CD1c-positive myeloid dendritic cell (primary cell): ENCODE measurements at regions not wholly inside any gene's neighbourhood (a gene's known extent, or its start where the extent isn't known, plus 50 kb on each side); places are given as distances from the start of the nearest gene placed in this dataset.

Experiments
- DNase-seq: peaks from one replicate; pipeline ENCODE4 v3.0.0-alpha.2; 2016; ENCODE audit errors: extremely low spot score

DNA sequence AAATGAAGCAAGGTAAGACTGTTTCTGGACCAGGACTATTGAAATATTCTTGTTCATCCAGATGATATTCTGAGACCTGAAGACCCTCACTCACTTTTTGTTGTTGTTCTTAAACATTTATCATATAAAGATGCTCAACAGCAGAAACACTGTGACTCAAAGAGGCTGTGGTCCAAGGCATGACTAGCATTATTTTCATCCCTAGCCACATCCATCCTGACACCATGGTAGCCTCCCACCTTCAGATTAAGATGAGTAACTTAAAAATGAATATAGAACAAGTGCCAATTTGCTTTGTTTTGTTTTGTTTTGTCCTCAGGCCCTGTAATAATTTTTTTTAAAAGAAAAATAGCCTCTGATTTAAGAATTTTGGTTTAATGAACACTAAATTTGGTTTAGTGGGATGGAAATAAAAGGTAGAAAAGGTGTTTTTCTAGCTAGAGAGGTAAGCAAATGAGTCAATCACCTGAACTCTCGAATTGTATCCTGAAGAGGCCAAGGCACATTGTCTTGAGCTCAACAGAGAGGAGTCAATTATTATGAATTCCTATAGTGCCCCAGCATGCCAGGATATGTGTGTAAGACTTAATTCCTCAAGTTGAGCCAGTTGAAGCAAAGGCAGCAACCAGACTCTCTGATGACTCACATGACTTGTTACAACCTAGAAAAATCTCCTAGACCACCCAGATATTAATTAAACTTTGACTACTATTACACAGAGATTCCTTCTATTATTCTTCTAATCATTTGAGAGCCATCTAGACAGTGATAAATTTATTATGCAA, 380.1 kb upstream of the TUSC1 start:
- DNase-seq, result no peak

DNA sequence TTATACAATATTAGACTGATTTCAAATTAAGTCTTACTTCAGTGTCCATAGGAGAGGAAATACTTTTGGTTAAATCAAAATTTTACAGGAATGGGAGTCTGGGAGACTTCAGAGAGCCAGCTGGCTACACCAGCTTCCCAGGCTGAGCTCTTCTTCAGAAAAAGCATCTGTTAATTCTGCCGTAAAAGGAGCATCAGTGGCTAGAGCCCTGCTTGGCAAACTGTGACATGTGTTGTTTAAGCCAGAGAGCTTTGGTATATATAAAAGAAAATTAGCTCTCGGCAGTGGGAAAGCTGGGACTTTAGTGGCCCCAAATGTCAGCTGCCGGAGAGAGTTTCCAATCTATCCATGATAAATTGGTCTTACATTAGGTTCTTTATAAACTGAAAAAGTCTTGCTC, 378.8 kb upstream of the TUSC1 start:
- DNase-seq, result no peak

DNA sequence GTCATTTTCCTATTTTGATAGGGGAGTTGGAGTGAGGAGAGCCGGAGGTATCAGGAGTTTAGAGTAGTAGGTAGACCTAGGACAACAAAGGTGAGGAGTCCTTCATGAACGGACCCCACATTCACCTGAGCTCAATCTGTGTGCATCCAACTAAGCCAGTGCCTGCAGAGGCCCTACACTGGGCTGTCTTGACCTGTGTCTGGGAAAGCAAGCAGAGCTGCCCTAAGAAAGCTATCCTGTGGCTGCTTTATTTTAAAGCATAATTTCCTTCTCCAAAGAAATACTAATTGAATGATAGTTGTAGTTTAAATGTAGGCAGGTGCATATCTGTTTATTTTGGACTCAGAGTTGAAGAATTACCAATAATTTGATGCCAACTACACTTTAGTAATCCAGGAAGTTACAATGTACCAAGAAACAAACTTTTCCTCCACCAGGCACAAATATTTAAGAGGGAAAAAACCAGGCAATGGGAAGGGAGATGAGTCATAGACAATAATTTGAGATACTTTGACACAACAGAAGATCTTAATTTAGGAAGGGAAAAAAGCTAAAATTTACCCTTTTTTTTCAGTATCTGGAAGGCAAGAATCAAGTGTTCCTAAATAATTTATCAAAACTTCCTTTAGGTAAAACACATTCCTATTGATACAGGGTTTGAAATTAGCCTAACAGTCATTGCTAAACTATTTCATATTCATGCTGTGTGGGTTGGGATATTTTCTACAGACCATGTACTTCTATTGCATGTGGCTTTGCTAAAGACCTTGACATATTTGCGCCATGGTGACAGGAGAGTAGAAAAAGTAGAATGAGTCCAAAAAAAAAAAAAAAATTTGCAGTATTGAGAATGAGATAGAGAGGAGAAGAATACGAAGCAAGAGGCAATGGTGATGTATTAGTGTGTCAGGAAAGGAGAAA, 376.6 kb upstream of the TUSC1 start:
- DNase-seq, result no peak

DNA sequence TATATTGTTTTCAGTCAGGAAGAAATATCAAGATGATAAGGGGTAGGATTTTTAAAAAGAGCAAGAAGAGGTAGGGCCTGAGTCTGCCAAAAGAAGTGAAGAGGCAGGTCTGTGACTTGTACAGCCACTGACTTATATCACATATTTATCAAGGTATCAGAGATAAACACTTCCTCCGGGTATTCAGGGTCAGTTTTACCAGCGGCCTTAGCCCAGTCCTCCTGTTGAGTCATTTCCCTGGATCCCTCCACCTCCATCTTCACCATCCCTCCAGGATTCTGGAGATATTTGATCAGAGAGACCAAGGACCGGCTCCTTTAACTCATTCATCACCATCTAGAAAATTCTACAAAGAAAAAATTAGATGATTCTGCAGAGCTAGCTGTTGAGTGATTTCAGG, 375.7 kb upstream of the TUSC1 start:
- DNase-seq, result no peak

DNA sequence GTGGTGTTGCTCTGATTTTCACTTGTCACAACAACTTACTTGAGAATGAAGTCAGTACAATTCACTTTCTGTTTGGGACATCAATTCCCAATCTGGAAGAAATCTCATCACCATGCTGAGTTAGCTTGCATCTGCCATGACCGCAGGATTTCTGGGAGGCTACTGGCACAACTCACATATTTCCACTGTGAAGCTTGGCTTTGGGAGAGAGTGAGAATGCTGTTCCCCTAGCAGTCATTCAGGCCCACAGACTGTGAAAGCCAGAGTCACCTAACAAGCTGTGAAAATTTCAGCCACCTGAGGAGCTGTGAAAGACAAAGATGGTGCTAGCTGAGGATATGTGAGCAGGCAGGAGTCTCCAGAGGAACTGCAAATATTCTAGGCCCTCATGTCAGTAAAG, 365.2 kb upstream of the TUSC1 start:
- DNase-seq, result no peak

DNA sequence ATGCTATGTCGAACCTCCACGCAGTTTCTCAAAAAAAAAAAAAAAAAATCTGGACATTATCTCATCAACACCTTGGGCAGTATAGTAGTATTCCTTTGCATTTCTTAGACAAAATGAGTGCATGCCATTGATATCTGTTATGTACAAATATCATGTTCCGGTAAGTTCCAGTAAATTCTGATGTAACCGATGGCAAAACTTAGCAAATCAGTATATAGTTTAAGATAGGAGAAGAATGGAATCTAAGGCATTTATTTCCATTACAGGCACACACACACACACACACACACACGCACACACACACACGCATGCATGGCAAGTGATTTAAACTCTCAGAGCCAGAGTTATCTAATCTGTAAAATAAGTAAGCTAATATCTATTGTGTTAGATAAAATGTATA, 356.5 kb upstream of the TUSC1 start:
- no peak for DNase-seq

DNA sequence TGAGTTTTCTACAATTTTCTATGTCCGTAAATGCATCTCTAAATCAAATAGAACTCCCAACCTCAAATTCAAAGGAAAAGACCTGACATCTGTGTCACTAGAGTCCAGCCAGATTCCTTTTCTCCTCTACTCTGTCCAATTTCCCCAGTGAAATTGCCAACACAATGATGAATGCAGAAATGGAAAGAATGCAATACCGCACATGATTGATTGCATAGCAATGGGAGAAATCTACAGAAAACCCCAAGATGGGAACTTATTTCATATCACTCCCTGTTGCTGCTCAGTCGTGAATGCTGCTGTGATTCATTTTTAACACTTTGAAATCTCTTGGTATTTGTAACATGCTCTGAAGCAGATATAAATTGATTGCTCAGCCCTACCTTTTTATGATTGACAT, 355.1 kb upstream of the TUSC1 start:
- no peak for DNase-seq

DNA sequence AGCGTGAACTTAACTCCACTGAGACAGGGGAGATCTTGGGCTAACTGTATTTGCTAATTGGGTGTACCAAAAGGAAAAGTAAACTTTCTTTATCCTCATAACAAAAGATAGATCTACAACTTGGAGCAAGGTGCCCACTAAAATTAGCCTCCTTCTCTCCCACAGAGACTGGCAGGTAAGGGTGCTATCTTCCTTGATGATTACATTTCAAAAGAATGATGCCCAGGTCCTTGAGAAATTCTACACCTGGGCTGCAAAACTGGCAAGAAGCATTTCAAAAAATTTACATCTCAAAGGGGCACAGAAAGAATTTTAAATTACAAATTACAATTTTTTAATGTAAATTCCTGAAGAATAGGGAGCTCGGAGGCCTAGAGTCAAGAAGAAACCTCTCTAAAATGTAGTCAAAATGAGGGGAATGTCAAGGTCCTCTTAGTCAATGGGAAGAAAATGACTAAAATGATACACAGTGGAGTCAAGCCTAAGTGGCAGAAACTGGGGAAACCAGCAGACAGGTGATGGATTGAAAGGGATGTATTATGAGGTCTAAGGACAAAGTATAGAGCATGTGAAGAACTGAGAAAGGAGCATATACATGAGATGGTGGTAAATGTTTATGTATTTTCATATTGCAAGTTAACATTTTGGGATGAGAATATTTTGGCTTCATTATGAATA, 348.3 kb upstream of the TUSC1 start:
- no peak for DNase-seq

DNA sequence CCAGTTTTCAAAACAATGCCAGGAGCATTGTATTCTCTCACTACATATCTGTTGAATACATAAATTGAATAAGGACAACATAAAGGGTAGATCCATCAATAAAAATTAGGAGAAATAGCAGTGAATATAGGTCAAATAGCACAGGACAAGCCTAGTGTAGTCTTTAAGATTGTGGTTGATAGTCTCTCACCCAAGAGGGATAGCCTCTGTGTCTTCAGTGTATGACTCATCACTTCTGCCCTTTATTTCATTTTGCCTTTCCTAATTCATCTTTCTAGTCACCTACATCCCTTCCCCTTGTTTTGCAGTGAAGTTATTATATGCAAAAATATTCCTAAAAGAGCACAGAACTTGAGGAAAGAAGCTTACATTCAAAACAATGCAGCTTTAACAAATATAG, 335.0 kb upstream of the TUSC1 start:
- DNase-seq, result no peak

DNA sequence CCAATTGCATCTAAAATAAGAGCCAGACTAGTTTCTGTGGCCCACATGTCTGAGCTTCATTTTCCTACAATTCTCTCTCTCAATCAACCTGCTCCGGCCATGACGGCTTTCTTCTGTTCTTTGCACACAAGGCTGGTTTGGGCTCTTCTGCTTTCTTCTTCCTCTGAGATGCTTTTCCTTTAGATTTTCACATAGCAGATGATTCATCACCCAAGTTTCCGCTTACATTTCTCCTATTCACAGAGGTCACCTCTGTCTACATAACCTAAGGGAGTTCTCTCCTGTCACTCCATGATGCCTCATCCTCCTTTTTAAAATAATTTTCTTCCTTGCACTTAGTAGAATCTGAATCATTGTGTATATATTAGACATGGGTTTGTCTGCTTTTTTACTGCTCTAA, 334.6 kb upstream of the TUSC1 start:
- DNase-seq, result no peak

DNA sequence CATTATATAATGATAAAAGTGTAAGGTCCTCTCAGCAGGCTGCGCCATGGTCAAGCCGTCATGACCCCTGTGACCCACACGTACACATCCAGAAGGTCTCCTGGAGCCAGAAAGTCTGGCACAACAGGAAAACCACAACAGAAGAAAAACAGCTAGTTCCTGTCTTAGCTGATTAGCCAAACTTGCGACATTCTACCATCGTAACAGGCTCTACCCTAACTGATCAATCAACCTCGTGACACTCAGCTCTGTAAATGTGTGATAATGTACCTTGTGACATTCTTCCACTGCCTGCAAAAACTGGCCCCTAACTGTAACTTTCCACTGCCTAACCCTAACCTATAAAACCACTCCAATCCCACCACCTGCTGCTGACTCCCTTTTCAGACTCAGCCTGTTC, 316.4 kb upstream of the TUSC1 start:
- DNase-seq, result no peak

DNA sequence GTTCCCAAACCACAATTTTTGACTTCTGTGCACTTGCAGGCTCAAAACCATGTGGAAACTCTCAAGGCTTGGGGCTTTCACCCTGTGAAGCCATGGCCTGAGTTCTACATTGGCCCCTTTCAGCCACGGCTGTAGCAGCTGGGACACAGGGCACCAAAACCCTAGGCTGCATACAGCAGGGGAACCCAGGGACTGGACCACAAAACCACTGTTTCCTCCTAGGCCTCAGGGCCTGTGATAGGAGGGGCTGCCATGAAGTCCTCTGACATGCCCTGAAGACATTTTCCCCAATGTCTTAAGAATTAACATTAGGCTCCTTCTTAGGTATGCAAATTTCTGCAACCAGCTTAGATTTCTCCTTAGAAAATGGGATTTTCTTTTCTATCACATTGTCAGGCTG, 312.1 kb upstream of the TUSC1 start:
- DNase-seq, result no peak

DNA sequence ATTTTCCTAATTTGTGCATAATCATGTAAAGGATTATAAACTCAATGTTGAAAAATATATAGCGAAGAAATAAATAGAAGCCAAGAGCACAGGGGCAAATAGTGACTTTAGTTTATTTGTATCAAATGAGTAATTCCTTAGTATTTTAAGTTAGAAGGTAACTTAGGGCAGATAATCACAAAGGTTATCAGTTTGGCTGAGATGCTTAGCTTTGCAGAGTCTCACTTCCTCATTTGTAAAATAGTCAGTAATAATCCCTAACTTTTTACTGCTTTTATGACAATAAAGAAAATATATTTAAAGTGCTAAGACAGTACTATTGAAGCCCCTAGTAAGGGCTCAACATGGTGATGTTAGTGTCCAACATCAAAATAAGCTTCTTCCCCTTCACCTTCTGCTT, 297.4 kb upstream of the TUSC1 start:
- no peak for DNase-seq

DNA sequence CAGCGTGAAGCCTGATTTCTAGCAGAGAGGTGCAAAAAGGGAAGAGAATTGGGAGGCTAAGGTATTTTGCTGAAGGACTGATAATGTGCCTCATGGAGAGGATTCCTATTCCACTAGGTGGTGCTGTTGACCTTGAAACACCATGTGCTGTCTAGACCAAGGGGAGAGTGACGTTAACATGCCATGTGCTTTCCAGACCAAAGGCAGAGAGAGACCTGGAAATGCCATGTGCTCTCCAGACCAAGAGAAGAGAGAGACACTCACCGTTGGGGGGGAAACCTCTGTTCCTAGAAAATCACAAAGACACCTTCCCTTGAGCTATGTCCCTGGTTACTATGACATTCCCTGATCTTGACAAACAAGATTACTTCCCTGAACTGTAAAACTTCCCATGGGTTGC, 286.0 kb upstream of the TUSC1 start:
- DNase-seq, result no peak

DNA sequence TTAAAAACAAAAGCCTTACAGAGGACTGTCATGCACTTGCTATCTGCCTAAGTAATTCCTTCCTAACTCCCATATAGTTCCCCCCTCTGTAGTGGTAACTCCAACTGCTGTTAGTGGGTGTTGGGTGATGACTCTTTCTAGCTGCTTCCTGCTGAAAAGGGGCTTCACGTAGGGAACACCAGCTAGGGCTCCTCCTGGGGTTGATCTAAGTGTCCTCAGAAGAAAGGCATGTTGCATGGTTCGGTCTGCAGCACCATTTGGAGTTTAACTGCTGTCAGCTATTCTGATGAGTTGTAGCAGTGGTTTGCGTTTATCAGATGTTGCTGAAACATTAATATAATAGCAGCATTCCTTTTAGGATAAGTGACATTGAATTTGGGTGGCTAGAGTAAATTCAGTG, 281.9 kb upstream of the TUSC1 start:
- no peak for DNase-seq

DNA sequence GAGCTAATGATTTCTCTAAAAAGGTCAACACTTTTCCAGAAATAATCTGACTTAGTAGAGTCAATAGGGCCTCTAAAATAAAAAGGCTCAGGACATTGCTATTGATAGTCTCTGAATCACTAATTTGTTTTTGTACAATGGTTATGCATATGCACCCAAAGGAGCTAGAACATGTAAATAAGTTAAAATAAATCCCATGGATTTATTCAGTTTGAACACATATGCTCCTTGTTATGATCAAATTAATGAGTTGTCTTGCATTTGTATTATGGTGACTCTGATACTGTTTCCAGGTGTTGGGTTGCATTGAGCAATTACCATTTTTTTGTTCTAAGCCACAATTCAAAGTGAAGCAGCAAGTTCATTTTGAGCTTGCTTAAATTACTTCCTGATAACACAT, 276.0 kb upstream of the TUSC1 start:
- DNase-seq, result no peak

DNA sequence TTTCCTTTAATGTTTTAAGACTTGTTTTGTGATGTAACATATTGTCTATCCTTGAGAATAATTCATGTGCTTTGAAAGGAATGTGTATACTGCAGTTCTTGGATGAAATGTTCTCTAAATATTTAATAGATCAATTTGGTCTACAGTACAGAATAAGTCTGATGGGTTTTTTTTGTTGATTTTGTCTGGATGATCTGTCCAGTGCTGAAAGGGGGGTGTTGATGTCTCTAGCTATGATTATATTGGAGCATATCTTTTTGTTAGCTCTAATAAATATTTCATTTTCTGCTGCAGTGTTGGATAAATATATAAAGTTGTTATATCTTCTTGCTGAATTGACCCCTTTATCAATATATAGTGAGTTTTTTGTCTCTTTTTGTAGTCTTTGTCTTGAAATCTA, 269.9 kb upstream of the TUSC1 start:
- DNase-seq, result no peak

DNA sequence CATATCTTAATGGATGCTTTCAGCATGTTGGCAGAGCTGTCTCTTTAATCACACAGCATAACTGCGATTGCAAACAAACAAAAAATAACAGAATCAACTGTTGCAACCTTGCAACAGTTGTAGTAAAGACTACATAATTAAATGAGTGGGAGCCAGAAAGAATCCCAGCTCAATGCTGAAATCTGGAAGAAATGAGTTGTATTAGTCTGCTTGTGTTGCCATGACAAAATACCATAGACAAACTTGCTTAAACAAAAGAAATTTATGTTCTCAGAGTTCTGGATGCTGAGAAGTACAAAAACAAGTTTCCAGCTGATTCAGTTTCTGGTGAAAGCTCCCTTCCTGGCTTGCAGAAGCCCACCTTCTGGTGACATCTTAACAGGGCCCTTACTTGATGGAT, 260.9 kb upstream of the TUSC1 start:
- no peak for DNase-seq

DNA sequence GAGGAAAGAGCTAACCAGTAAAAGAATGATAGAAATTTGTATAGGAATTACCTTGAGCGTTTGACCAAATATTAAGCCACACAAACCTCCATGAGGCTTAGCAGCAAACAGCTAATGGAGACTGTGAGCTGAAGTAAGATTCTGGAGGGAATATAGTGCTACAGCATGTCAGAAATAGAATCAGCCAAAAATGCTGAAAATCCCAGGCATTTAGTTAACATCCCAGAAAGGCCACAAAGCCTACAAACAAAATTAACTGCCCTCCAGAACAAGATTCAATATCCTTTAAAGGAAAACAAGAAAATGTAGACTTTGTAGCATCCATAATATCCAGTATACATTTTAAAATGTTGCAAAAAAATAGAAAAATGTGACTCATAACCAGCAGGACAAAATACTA, 257.8 kb upstream of the TUSC1 start:
- no peak for DNase-seq

DNA sequence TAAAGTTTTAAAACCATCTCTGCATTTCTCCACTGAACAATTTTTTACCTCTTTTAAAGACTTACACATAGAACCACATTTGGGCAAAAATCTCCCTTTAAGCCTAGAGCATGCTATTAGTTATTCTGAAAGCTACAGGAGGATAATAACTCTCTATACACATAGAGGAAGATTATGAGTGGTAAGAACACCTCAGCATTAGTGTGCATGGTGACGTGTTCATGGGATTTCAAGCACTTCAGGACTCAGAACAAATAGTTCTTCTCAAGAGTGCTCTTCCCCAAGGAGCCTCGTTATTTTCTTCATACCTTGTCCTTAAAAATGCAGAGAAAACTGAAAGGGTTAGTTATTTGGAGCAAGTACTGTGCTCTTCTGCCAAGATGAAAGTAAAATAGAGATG, 256.9 kb upstream of the TUSC1 start:
- DNase-seq, result no peak

DNA sequence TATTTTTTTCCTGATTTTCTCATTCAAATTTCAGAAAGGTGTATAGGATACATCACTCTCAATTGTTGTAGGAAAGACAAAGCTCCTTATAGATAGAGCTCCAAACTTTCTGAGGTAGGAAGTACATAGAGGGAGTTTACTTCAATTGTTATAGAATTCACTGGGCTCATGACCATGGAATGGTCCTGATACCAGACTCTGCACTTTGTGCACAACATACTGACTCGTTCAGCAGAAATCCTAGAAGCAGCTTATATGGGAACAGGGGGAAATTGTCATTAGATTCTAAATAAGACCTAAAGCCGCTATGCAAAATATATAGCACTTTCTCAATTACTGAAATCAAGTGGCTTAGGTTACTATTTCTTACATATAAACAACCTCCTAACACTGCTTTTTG, 240.5 kb upstream of the TUSC1 start:
- no peak for DNase-seq

DNA sequence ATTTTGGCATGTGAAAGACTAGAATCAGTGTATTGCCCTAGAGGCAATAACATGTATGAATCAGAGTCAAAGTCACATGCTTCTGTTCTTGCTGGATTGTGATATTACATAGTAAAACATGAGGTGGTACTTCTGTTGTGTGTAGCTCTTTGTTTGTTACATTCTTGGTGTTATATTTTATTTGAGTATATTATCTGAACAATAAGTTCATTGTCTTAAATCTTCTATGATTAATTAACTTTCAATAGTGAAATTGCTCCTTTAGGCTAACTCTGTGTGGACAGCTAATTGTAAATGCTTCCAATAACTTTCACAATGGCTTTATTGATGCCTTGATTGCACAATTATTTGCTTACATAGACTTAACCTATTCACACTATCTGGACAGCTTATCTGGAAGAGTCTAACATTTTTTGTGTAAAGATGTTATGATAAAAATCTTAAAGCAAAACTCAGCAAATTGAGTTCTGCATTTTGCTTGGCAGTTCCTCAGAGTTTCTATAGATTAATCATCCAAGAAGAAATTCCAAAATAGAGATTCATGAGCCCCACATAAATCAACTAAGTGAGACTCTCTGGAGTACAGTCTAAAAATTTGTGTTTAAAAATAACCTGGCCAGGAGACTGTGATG, 239.6 kb upstream of the TUSC1 start:
- DNase-seq, result no peak
